ENCODE measurements at regions not wholly inside any gene's neighbourhood (a gene's known extent, or its start where the extent isn't known, plus 50 kb on each side); places are given as distances from the start of the nearest gene placed in this dataset.

GRCh38 chr12:30827101-30828066 is 72.6 kb upstream of the CAPRIN2 start:
- DNase-seq = no peak

GRCh38 chr12:30826276-30826675 is 71.5 kb upstream of the CAPRIN2 start:
- DNase-seq = no peak

GRCh38 chr12:30825341-30825740 is 70.6 kb upstream of the CAPRIN2 start:
- no peak for DNase-seq

DNA sequence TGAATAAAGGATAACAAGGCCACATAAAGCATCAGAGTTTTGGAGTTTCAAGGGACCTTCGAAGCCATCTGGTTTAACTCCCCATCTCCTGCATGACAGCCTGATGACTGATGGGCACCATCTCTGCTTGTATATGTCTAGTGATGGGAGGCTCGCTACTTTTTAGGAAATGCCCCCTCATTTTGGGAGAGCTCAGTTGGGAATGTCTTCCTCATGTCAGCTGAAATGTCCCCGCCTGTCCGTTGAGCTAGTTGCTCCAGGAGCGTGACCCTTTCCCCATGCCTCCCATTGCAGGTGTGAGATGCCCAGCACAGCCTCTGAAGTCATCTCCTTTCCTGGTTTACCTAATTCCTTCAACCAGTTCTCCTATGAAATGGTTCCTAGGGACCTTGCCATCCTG is 69.6 kb upstream of the CAPRIN2 start:
- no peak for DNase-seq

DNA sequence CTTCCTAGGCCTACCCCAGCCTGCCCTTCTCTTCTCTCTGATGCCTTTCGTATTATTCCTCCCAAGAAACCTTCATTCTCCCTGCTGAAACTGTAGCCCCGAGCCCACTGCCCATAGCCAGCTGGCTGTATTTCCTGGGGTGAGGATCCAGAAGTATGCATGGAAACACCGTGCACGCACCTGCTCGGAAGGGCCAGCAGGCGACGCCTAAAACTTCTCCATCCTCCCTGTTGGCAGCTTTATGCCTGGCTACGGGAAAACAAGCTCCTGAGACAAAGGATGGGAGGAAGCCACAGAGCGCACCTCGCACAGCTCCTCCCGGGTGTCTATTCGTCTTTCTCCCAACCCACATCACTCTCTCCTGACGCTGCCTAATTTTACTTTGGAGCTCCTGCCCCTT is 69.0 kb upstream of the CAPRIN2 start:
- DNase-seq = no peak

DNA sequence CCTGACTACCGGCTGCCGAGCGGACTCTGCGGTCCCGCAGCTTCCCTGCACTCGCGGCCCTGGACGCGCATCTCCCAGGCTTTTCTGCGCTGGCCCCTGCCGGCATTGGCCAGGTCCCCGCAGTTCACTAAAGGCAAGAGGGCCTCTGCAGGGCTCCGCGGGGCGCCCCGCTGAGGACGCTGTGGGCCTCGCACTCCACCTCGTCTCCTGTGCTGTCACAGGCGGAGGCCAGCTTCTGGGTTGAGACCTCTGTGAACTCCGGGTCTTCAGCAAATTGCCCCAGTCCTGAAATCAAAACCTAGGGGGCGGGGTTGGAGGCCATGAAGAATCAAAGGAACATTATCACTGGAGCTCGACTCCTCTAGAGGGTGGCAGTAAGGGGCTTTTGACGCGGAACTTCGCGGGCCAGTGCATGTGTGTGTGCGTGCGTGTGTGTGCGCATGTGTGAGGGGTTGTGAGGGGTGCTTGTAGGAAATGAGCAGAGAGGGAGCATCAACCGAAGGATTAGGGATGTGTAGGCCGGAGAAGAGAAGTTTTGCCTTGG is 68.5 kb upstream of the CAPRIN2 start:
- peak; percentile 5 for DNase-seq

DNA sequence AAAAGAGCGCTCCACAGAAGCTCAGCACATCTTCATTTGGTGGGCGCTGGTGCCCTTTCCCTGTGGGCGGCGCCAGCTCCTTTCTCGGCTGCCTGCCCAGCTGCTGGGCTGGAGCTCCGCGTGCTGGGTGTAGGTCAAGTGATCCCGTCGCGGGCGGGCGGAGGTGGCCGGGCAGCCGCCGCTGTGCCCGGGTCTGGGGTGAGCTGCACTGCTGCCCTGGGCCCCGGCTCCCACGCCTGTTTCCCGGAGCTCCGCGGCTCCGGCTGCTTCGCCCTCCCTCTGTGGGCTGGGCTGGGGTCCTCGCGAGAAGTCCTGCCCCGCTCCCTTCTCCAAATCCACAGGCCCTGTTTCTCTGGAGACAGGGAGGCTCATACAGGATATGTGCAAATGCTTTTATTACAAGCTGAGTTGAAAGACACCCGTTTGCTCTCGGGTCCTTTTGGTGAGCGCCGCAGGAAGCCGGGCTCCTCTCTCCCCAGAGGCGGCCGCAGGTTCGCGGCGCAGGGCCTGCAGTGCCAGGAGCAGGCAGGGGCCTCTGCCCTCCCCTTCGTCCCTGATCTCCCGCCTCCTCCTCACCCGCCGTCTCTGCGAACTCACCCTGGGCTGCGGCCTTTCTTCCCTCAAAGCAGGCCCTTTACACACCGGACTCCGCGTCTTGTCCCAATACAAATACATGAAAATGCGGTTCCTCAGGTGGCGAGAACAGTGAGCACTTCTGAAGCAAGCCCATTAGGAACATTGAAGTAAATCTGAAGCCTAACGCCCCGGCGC is 67.8 kb upstream of the CAPRIN2 start:
- DNase-seq = no peak

GRCh38 chr12:30820406-30820946 is 65.7 kb upstream of the CAPRIN2 start:
- DNase-seq = no peak

GRCh38 chr12:30818562-30818961 is 63.8 kb upstream of the CAPRIN2 start:
- DNase-seq = no peak

DNA sequence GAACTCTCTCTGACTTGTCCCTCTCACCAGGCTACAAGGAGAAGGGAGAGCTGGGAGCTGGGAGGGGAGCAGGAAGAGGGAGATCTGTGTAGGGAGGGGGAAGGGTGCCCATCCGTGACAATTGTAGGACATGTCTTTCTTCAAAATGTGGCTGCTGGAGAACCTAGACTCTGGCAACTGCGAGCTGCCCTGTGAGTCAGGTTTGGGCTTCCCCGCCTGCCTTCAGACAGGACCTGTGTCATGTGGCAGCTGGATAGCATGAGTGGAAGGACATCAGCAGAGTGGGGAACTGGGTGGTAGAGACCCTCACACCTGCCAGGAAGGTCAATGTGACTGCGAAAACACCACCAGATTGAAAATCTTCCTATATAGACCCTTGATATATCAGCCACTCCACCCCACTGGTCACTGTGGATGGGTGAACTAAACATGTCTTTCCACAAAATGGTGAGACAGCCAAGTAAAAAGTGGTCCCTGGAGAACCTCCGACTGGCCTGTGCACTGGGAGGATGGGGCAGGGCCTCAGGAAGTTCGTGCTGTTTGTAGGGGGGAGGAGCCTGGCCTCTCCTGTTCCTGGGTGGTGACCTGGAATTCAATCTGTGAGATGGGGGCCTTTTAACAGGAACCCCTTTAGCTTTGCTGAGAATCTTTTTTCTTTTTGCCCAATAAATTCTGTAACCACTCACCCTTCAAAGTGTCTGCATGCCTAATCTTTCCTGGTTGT is 62.2 kb upstream of the CAPRIN2 start:
- DNase-seq = no peak

DNA sequence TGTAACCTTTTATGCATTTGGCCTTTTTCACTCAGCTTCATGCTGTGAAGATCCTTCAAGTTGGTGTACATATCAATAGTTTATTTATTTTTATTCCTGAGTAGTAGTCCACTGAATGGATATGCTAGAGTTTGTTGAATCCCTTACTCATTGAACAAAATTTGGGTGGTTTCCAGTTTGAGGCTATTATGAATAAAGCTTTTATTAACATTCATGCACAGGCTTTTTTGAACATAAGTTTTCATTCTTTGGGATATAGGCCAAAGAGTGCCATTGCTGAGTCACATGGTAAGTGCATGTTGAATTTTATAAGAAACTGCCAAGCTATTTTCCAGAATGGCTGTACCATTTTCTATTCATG is 59.5 kb upstream of the CAPRIN2 start:
- DNase-seq = no peak

- DNase-seq = no peak
Measured at GRCh38 chr12:30813525-30814294, 59.0 kb upstream of the CAPRIN2 start.

- no peak for DNase-seq
Measured at GRCh38 chr12:30811966-30812365, 57.2 kb upstream of the CAPRIN2 start.

- DNase-seq = no peak
Measured at GRCh38 chr12:30810918-30811317, 56.2 kb upstream of the CAPRIN2 start.

DNA sequence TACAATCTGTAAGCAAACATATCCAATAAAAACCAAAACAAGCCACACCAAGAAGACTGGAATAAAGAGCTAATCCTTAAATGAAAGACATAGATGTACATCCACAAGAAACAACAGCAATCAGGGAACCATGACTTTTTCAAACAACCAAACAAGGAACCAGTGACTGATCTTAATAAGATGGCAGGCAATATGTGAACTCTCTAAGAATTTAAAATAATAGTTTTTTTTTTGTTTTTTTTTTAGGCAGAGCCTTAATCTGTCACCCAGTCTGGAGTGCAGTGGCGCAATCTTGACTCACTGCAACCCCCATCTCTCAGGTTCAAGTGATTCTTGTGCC is 52.9 kb upstream of the CAPRIN2 start:
- no peak for DNase-seq

GRCh38 chr12:30806989-30807694 is 52.4 kb upstream of the CAPRIN2 start:
- DNase-seq = peak; percentile 15

- DNase-seq = no peak
Measured at GRCh38 chr12:30805959-30806358, 51.2 kb upstream of the CAPRIN2 start.

Data from activated T-cell treated with anti-CD3 and anti-CD28 coated beads for 4 hours (primary cell).